GM18951 (cell line): ENCODE measurements at regions not wholly inside any gene's neighbourhood (a gene's known extent, or its start where the extent isn't known, plus 50 kb on each side); places are given as distances from the start of the nearest gene placed in this dataset.
"Not testable (repeated sequence)": the region's sequence is repeated elsewhere in the genome, so short reads cannot be mapped to it uniquely, and the experiment has no call there.

Source experiments
- POLR2A ChIP-seq: IDR thresholded peaks from 4 replicates; pipeline ENCODE4 v1.6.1; 2011; ENCODE audit warnings: mild to moderate bottlenecking; ENCODE audit not compliant: insufficient read length, insufficient read depth; ENCODE audit errors: extremely low read depth
- in situ Hi-C: fragments of 300-500 bp; cut with MboI; formaldehyde crosslinking; loops from one replicate; pipeline ENCODE4 v1.12.0; 2022; ENCODE audit warnings: low sequenced_read_pairs, mixed read lengths, inconsistent platforms; ENCODE audit not compliant: unreplicated experiment

- TF ChIP-seq POLR2A: no peak
- in situ Hi-C loops: no loop called here
Observed at GRCh38 chr13:74253161-74253560, 119.0 kb upstream of the KLF12 start.

- in situ Hi-C loops: no loop called here
- TF ChIP-seq POLR2A: no peak
Observed at GRCh38 chr13:74251778-74252519, 117.7 kb upstream of the KLF12 start.

- in situ Hi-C loops: no loop called here
- no peak for TF ChIP-seq POLR2A
Observed at GRCh38 chr13:74250738-74251190, 116.6 kb upstream of the KLF12 start.

- in situ Hi-C loops: no loop called here
- no peak for TF ChIP-seq POLR2A
Observed at GRCh38 chr13:74248477-74248876, 114.3 kb upstream of the KLF12 start.

- in situ Hi-C loops: no loop called here
- TF ChIP-seq POLR2A: no peak
Observed at GRCh38 chr13:74246487-74246886, 112.3 kb upstream of the KLF12 start.

GRCh38 chr13:74243637-74244526 lies 109.7 kb upstream of the KLF12 start:
- in situ Hi-C loops: no loop called here
- no peak for TF ChIP-seq POLR2A

GRCh38 chr13:74241343-74241742 lies 107.1 kb upstream of the KLF12 start:
- in situ Hi-C loops: not testable (repeated sequence)

- no peak for TF ChIP-seq POLR2A
- in situ Hi-C loops: no loop called here
Observed at GRCh38 chr13:74230984-74231501, 96.8 kb upstream of the KLF12 start.

GRCh38 chr13:74229242-74229641 lies 95.0 kb upstream of the KLF12 start:
- in situ Hi-C loops: no loop called here
- no peak for TF ChIP-seq POLR2A

- in situ Hi-C loops: no loop called here
- no peak for TF ChIP-seq POLR2A
Observed at GRCh38 chr13:74227476-74228158, 93.4 kb upstream of the KLF12 start.

- no peak for TF ChIP-seq POLR2A
- in situ Hi-C loops: no loop called here
Observed at GRCh38 chr13:74226791-74227475, 92.7 kb upstream of the KLF12 start.

- in situ Hi-C loops: no loop called here
- TF ChIP-seq POLR2A: no peak
Observed at GRCh38 chr13:74221752-74222151, 87.5 kb upstream of the KLF12 start.

GRCh38 chr13:74219566-74219965 lies 85.4 kb upstream of the KLF12 start:
- in situ Hi-C loops: no loop called here
- TF ChIP-seq POLR2A: no peak

GRCh38 chr13:74218291-74218690 lies 84.1 kb upstream of the KLF12 start:
- TF ChIP-seq POLR2A: no peak
- in situ Hi-C loops: no loop called here
